CD4-positive, CD25-positive, alpha-beta regulatory T cell (primary cell): ENCODE measurements at regions not wholly inside any gene's neighbourhood (a gene's known extent, or its start where the extent isn't known, plus 50 kb on each side); places are given as distances from the start of the nearest gene placed in this dataset.

Experiments used
- ATAC-seq, 2 donors: fragments of 150-1000 bp; cut with Tn5 transposase; one replicate each; pipeline ENCODE4 v1.10.0; 2021; ENCODE audit warnings: low read depth in 2 of 2, moderate number of reproducible peaks in 2 of 2, moderate library complexity in 1 of 2
- DNase-seq, 3 donors: peaks; one replicate each; pipeline versions ENCODE4 v3.0.0 to v3.0.0-alpha.2; 2012 to 2022; ENCODE audit warnings: mixed read lengths in 1 of 3
- H3K27ac ChIP-seq: one replicate; pipeline ENCODE4 v1.7.0; 2013; ENCODE audit warnings: mild to moderate bottlenecking, low read length; ENCODE audit not compliant: insufficient read depth, poor library complexity, severe bottlenecking
- H3K27me3 ChIP-seq: one replicate; pipeline ENCODE4 v1.7.0; 2013; ENCODE audit warnings: low read length; ENCODE audit not compliant: control insufficient read depth, insufficient read depth
- H3K36me3 ChIP-seq: one replicate; pipeline ENCODE4 v1.7.0; 2013; ENCODE audit warnings: mild to moderate bottlenecking, low read length, moderate library complexity; ENCODE audit not compliant: control insufficient read depth, insufficient read depth
- H3K4me1 ChIP-seq: 2 replicates; pipeline ENCODE4 v1.7.0; 2013; ENCODE audit warnings: mild to moderate bottlenecking, low read length; ENCODE audit not compliant: insufficient read depth, control insufficient read depth, poor library complexity, severe bottlenecking
- H3K4me3 ChIP-seq: one replicate; pipeline ENCODE4 v1.7.0; 2013; ENCODE audit warnings: low read depth, mild to moderate bottlenecking, low read length, moderate library complexity
- H3K9me3 ChIP-seq, 2 experiments: 1 replicate in 1 of 2; 2 replicates in 1 of 2; pipeline ENCODE4 v1.7.0; 2013; ENCODE audit warnings: low read length in 2 of 2, mild to moderate bottlenecking in 1 of 2, moderate library complexity in 1 of 2; ENCODE audit not compliant: control insufficient read depth in 2 of 2
- H3K27ac Mint-ChIP-seq, 3 donors: one replicate each; pipeline ENCODE4 v1.8.0; 2020 to 2022; ENCODE audit warnings: mild to moderate bottlenecking in 3 of 3, mixed read lengths in 3 of 3, moderate library complexity in 2 of 3
- H3K27me3 Mint-ChIP-seq: one replicate; pipeline ENCODE4 v1.8.0; 2022; ENCODE audit warnings: mild to moderate bottlenecking, mixed read lengths
- H3K36me3 Mint-ChIP-seq: one replicate; pipeline ENCODE4 v1.8.0; 2020; ENCODE audit warnings: mixed read lengths
- H3K4me1 Mint-ChIP-seq, 4 donors: one replicate each; pipeline ENCODE4 v1.8.0; 2020 to 2022; ENCODE audit warnings: mixed read lengths in 4 of 4, mild to moderate bottlenecking in 1 of 4
- H3K4me3 Mint-ChIP-seq, 4 donors: one replicate each; pipeline ENCODE4 v1.8.0; 2020 to 2022; ENCODE audit warnings: mild to moderate bottlenecking in 4 of 4, mixed read lengths in 4 of 4, moderate library complexity in 3 of 4
- H3K9me3 Mint-ChIP-seq, 7 donors: one replicate each; pipeline ENCODE4 v1.8.0; 2020 to 2022; ENCODE audit warnings: mixed read lengths in 7 of 7, mild to moderate bottlenecking in 3 of 7, moderate library complexity in 2 of 7

DNA sequence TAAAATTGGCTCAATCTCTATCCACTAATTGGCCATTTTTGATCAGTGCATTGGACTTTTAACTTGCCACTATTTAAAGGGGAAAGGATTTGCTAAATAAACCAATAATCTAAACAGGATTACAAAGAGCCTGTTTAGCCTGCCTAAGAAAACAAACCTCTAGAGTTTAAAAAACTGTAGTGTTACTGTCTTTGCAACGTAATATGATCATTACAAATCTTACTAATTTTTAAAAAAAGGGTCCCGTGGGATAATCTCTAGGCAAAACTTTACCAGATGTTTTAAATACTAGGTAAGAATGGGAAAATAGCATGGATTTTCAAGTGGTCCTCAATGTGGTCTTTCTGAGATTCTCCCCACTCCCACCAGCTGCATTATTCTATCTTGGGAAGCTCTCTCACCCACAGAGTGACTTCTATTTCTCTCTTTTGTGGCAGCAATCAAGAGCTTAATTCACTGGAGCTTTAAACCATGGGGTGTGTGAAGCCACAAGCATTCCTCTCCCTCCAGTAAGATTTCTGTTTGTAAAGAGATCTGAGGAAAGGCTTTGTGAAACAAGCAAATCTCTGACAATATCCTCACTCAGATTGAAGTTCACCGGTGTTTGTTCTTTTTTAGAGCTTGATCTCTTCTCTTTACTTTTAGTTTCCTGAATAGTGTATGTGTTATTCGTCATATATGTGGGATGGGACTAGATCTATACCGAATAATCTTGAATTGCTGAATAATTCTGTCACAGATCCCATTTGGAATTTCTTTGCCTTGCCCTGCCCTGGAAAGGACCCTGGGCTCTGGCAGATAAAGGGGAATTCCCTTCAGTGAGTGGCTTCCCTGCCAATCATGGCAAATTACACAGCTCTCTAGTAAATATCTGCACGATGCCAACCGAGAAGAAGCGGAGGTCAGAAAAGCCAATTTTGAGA lies 132.2 kb downstream of the TLR5 start:
- ATAC-seq = no peak
- Histone ChIP-seq H3K9me3 (no peaks in the 10 kb centered on the region), H3K4me3 (no peak overlapping the region), H3K27me3 (no peaks in the 10 kb centered on the region), H3K27ac (no peak overlapping the region), H3K4me1 (no peaks in the 10 kb centered on the region), H3K36me3 (no peaks in the 10 kb centered on the region)
- DNase-seq = no peak
- Mint-ChIP-seq H3K4me3 (no peak overlapping the region), H3K4me1 (no peaks in the 10 kb centered on the region), H3K27ac (no peak overlapping the region), H3K27me3 (peaks cover 5% of the 10 kb centered on the region), H3K9me3 (peaks cover 0 to 1% (median 0%) of the 10 kb centered on the region in 7 donors), H3K36me3 (no peaks in the 10 kb centered on the region)

DNA sequence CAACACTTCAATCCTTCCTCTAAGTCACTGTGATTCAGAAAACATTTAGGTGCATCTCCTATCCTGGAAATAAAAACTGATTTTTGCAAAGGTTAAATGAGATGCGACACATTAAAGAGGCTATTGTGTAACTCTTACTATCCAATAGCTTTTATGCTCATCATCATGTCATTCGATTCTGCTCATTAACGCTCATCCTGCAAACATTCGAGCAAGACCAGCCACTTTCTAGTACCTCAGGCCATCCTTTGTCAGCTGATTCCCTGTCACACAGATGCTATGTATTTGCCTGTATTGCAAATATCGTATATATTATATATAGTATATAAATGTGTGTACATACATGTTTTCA lies 131.6 kb downstream of the TLR5 start:
- ATAC-seq (no peak), DNase-seq (no peak)
- Mint-ChIP-seq H3K9me3 (peaks cover 0 to 1% (median 0%) of the 10 kb centered on the region in 7 donors), H3K4me1 (no peaks in the 10 kb centered on the region), H3K4me3 (no peak overlapping the region), H3K27me3 (peaks cover 9% of the 10 kb centered on the region), H3K27ac (no peak overlapping the region), H3K36me3 (no peaks in the 10 kb centered on the region)
- no peak overlapping the region for H3K27ac ChIP-seq
- H3K27me3 ChIP-seq = no peaks in the 10 kb centered on the region
- no peaks in the 10 kb centered on the region for H3K36me3 ChIP-seq
- H3K4me3 ChIP-seq = no peak overlapping the region
- no peaks in the 10 kb centered on the region for H3K4me1 ChIP-seq
- no peaks in the 10 kb centered on the region for H3K9me3 ChIP-seq

DNA sequence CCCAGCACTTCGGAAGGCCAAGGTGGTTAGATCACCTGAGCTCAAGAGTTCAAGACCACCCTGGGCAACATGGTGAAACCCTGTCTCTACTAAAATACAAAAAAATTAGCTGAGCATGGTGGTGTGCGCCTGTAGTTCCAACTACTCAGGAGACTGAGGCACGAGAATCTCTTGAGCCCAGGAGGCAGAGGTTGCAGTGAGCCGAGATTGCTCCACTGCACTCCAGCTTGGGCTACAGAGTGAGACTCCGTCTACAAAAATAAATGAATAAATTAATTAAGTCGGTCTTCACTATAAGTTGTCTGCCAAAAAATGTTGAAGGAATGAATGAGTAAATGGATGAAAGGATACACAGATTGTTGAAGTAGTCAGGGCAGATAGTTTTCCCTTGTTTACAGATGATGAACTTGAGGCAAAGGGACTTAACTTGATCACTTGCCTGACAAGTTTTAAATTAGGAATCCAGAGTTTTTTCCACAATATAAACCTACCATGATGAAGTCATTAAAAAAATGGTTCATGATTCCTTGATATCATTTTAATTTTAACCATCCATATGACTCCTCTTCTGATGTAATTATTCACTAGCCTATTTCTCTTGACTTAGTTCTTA lies 130.8 kb downstream of the TLR5 start:
- Mint-ChIP-seq H3K4me3 (no peak overlapping the region), H3K27ac (no peak overlapping the region), H3K9me3 (peaks cover 0 to 2% (median 0%) of the 10 kb centered on the region in 7 donors), H3K27me3 (peaks cover 10% of the 10 kb centered on the region), H3K36me3 (no peaks in the 10 kb centered on the region), H3K4me1 (no peaks in the 10 kb centered on the region)
- Histone ChIP-seq H3K4me1 (no peaks in the 10 kb centered on the region), H3K27me3 (no peaks in the 10 kb centered on the region), H3K27ac (no peak overlapping the region), H3K4me3 (no peak overlapping the region), H3K36me3 (no peaks in the 10 kb centered on the region), H3K9me3 (no peaks in the 10 kb centered on the region)
- DNase-seq (no peak), ATAC-seq (no peak)

DNA sequence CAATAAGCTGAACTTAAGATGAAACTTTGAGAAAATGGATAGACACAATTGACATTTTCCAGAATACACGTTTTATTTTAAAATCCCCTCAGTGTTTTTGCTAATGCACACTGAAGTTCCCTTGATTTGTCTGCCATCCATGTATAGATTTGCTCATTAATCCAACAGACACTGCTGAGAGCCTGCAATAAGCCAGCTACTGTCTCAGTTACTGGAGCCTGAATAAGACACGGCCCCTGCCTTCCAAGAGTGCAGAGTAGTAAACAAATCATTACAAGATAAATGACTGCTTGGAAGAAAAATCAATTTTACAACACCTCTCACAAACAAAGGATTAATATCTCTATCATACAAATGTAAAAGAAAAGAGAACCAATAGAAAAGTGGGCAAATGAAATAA lies 130.1 kb downstream of the TLR5 start:
- Histone ChIP-seq H3K36me3 (no peaks in the 10 kb centered on the region), H3K4me1 (no peaks in the 10 kb centered on the region), H3K4me3 (no peak overlapping the region), H3K27me3 (no peaks in the 10 kb centered on the region), H3K27ac (no peak overlapping the region), H3K9me3 (no peaks in the 10 kb centered on the region)
- H3K4me3 Mint-ChIP-seq = no peak overlapping the region
- peaks cover 0 to 2% (median 0%) of the 10 kb centered on the region in 7 donors for H3K9me3 Mint-ChIP-seq
- no peak overlapping the region for H3K27ac Mint-ChIP-seq
- no peaks in the 10 kb centered on the region for H3K36me3 Mint-ChIP-seq
- no peaks in the 10 kb centered on the region for H3K4me1 Mint-ChIP-seq
- H3K27me3 Mint-ChIP-seq = peaks cover 10% of the 10 kb centered on the region
- no peak for DNase-seq
- ATAC-seq = no peak

DNA sequence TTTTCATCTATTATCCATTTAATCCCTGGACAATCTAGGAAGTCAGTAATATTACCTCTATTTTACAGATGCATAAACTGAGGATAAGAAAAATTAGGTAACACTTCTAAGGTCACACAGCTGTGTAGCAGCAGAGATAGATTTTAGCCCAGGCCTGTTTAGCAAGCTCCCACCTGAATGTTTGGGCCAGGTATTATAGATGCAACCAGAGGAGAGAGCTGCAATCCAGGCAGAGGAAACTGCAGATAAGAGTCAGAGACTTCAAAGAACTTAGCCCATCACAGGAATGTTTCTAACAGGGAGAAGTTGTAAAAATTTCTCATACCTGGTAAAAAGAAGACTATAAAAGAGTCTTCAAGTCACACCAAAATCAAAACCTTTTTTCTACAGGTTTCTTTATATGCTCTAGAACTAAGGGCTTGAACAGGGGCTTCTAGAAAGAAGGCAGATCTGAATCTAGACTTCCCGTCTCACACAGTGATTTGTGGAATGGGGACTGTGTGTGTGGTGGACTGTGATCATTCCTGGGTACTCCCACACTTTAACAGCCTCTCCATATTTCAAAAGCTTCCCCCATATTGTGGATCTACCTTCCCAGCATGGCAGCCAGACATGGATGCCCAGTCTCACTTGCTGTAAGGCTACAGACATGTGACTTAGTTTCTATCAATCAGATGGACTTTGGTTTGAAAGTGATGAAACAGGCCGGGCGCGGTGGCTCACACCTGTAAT lies 128.7 kb downstream of the TLR5 start:
- H3K4me3 Mint-ChIP-seq = no peak overlapping the region

DNA sequence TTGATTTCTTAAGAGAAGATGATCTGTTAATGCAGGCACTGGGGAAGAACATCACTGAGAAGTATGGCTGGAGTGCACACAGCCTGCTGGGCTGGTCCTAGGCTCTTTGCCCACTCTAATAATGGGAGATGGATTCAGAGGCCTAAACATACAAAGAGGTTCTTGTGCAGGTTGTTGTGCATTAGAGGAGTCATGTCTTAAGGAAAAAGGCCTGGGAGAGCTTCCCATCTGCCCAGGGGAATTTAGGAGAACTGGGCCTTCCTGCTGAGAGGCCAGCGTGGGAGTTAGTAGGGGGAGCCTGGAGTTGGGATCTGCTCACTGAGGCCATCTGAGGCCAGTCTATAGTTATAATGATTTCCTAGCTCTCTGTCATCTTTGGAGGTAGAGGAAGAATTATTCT lies 126.7 kb downstream of the TLR5 start:
- Histone ChIP-seq H3K9me3 (no peaks in the 10 kb centered on the region), H3K36me3 (no peaks in the 10 kb centered on the region), H3K27ac (no peak overlapping the region), H3K4me3 (no peak overlapping the region), H3K4me1 (no peaks in the 10 kb centered on the region), H3K27me3 (no peaks in the 10 kb centered on the region)
- Mint-ChIP-seq H3K36me3 (no peaks in the 10 kb centered on the region), H3K4me1 (no peaks in the 10 kb centered on the region), H3K9me3 (peaks cover 0 to 2% (median 0%) of the 10 kb centered on the region in 7 donors), H3K27ac (no peak overlapping the region), H3K4me3 (no peak overlapping the region), H3K27me3 (peaks cover 5% of the 10 kb centered on the region)
- ATAC-seq (no peak), DNase-seq (no peak)

More for the DNA sequence above, 128.7 kb downstream of the TLR5 start:
- Histone ChIP-seq H3K27ac (no peak overlapping the region), H3K9me3 (no peaks in the 10 kb centered on the region), H3K4me3 (no peak overlapping the region), H3K27me3 (no peaks in the 10 kb centered on the region), H3K36me3 (no peaks in the 10 kb centered on the region), H3K4me1 (no peaks in the 10 kb centered on the region)
- Mint-ChIP-seq H3K27me3 (peaks cover 10% of the 10 kb centered on the region), H3K36me3 (no peaks in the 10 kb centered on the region), H3K4me1 (no peaks in the 10 kb centered on the region), H3K27ac (no peak overlapping the region), H3K9me3 (peaks cover 0 to 2% (median 0%) of the 10 kb centered on the region in 7 donors)
- ATAC-seq = no peak
- DNase-seq = no peak

DNA sequence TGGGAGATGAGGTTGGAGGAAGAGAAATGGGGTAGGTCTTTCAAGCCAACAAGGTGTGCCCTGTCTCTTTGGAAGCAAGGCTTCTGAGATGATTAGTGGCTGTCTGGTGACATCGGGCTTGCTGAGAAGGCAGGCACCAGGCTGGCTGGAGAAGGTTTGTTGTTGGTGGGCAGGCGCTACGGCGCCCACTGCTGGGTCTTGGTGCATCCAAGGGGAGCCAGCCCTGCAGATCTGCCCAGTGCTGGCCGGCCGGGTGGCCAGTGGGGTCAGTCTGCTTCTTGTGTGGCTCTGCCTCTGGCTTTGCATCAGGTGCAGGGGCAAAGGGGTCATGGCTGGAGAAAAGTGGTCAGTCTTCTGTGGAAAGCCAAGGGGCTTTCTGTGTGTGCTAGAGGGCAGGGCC lies 126.2 kb downstream of the TLR5 start:
- H3K27me3 ChIP-seq = no peaks in the 10 kb centered on the region
- H3K4me1 ChIP-seq = no peaks in the 10 kb centered on the region
- Mint-ChIP-seq H3K36me3 (no peaks in the 10 kb centered on the region), H3K4me3 (no peak overlapping the region), H3K27me3 (peaks cover 5% of the 10 kb centered on the region), H3K4me1 (no peaks in the 10 kb centered on the region), H3K9me3 (peaks cover 0 to 2% (median 0%) of the 10 kb centered on the region in 7 donors), H3K27ac (no peak overlapping the region)
- H3K36me3 ChIP-seq = no peaks in the 10 kb centered on the region
- no peak for ATAC-seq
- no peak overlapping the region for H3K27ac ChIP-seq
- no peak overlapping the region for H3K4me3 ChIP-seq
- no peaks in the 10 kb centered on the region for H3K9me3 ChIP-seq
- DNase-seq = no peak
